ENCODE measurements at regions not wholly inside any gene's neighbourhood (a gene's known extent, or its start where the extent isn't known, plus 50 kb on each side); places are given as distances from the start of the nearest gene placed in this dataset.

GRCh38 chr21:32132409-32132808 lies 146.4 kb downstream of the MIS18A start:
- no peak overlapping the region for H3K4me3 ChIP-seq (replicated peaks in 1 of 3; ENCODE audit: insufficient read depth in 1 of 3, low read depth in 2 of 3, low read length in 3 of 3)
- no peaks in the 10 kb centered on the region; a peak in 1 of 5 replicates for H3K27me3 ChIP-seq (ENCODE audit: control insufficient read depth in 1 of 2, insufficient read depth in 2 of 2, low read length in 2 of 2)
- in situ Hi-C loops (cut with HindIII; ENCODE audit: extremely low pct_ligation_motif_present, low pct_unique_long_range_greater_than_20kb) (no loop called here), intact Hi-C loops (cut with micrococcal nuclease; ENCODE audit: unreplicated experiment) (no loop called here)
- H3K9ac ChIP-seq (ENCODE audit: insufficient read depth, low read depth, low read length): no peak overlapping the region
- BruUV-seq (replicated peaks): no TSS peak
- H4K20me1 ChIP-seq (ENCODE audit: insufficient read depth, low read length): no peaks in the 10 kb centered on the region
- WGBS (ENCODE audit: low lambda C conversion rate): 33% methylated on average over 3 of the region's 3 CpGs
- no peaks in the 10 kb centered on the region for H3K36me3 ChIP-seq (replicated peaks in 1 of 2; ENCODE audit: control insufficient read depth in 1 of 2, insufficient read depth in 2 of 2, low read length in 2 of 2)
- H3K79me2 ChIP-seq (ENCODE audit: insufficient read depth, low read length): no peaks in the 10 kb centered on the region
- peaks cover 27% of the 10 kb centered on the region for H3K4me1 ChIP-seq (ENCODE audit: insufficient read depth, low read length)
- ATAC-seq (no peak), FAIRE-seq (no peak), DNase-seq (ENCODE audit: low spot score) (no peak)
- TF ChIP-seq MIER2 (CRISPR knock-in tag; IDR thresholded peaks at IDR 0.05): no peak
- TF ChIP-seq ZNF615 (CRISPR knock-in tag; IDR thresholded peaks at IDR 0.05; ENCODE audit: borderline replicate concordance): no peak
- TF ChIP-seq ZNF619 (CRISPR knock-in tag; IDR thresholded peaks at IDR 0.05): no peak
- no peak for TF ChIP-seq ZNF777 (CRISPR knock-in tag; IDR thresholded peaks at IDR 0.05)
- TF ChIP-seq ZNF333 (CRISPR knock-in tag; IDR thresholded peaks at IDR 0.05; ENCODE audit: borderline replicate concordance): no peak
- no peak for TF ChIP-seq GATAD1 (CRISPR knock-in tag; IDR thresholded peaks at IDR 0.05)
- TF ChIP-seq MAX (IDR thresholded peaks at IDR 0.05): no peak
- TF ChIP-seq ZNF251 (CRISPR knock-in tag; IDR thresholded peaks at IDR 0.05): no peak
- H3K27ac ChIP-seq (ENCODE audit: extremely low read length, insufficient read depth, low read length): no peak overlapping the region
- POLR2A ChIA-PET: no interaction called here
- CTCF ChIA-PET (ENCODE audit: low intra/inter-chr PET ratio, low total read pairs): no interaction called here
- H3K4me2 ChIP-seq (ENCODE audit: low read depth, low read length): peak overlapping the region; percentile 53; the same call in 1 of the 2 replicates
- H2AFZ ChIP-seq (ENCODE audit: low read length): no peak overlapping the region
- peaks cover 5% of the 10 kb centered on the region; the same call in 1 of the 2 replicates for H3K9me3 ChIP-seq (ENCODE audit: low read length)

- ChIA-PET POLR2A (no interaction called here), CTCF (ENCODE audit: low intra/inter-chr PET ratio, low total read pairs) (no interaction called here)
- peak overlapping the region; percentile 53; the same call in 1 of the 2 replicates for H3K4me2 ChIP-seq (ENCODE audit: low read depth, low read length)
- ATAC-seq (peak; percentile 67), DNase-seq (ENCODE audit: low spot score) (peak; percentile 20), FAIRE-seq (no peak)
- no peak for TF ChIP-seq FOXP1 (IDR thresholded peaks at IDR 0.05)
- no peak for TF ChIP-seq FOXP1 (CRISPR knock-in tag; IDR thresholded peaks at IDR 0.05)
- TF ChIP-seq MAFK (conservative IDR thresholded peaks at IDR 0.05 in 1 of 2, IDR thresholded peaks at IDR 0.05 in 1 of 2; ENCODE audit: low read length in 2 of 2): peak; percentile 88 to 92
- 0 out of 2 replicates have a peak, but pooled peaks have one; percentile 41 for TF ChIP-seq ZNF292 (CRISPR knock-in tag; IDR thresholded peaks at IDR 0.05; ENCODE audit: borderline replicate concordance, low read depth)
- peak; percentile 85; the same call in 1 of the 2 replicates for TF ChIP-seq NFE2 (CRISPR knock-in tag; IDR thresholded peaks at IDR 0.05)
- TF ChIP-seq FOSL2 (CRISPR knock-in tag; IDR thresholded peaks at IDR 0.05): peak; percentile 63
- no peak for TF ChIP-seq TOPORS (CRISPR knock-in tag; IDR thresholded peaks at IDR 0.05)
- 0 out of 2 replicates have a peak, but pooled peaks have one; percentile 19 for TF ChIP-seq ZNF644 (CRISPR knock-in tag; IDR thresholded peaks at IDR 0.05; ENCODE audit: low read depth)
- no peak for TF ChIP-seq ZNF17 (CRISPR knock-in tag; IDR thresholded peaks at IDR 0.05)
- TF ChIP-seq MAFF (IDR thresholded peaks at IDR 0.05; ENCODE audit: low read depth, low read length): peak; percentile 88
- no peak for TF ChIP-seq ZNF18 (CRISPR knock-in tag; IDR thresholded peaks at IDR 0.05; ENCODE audit: insufficient replicate concordance)
- TF ChIP-seq MAFG (CRISPR knock-in tag; IDR thresholded peaks at IDR 0.05): peak; percentile 73; the same call in 1 of the 2 replicates
- TF ChIP-seq NFE2L2 (IDR thresholded peaks at IDR 0.05; ENCODE audit: low read length): peak; percentile 98
- H3K27ac ChIP-seq (ENCODE audit: extremely low read length, insufficient read depth, low read length): no peak overlapping the region
- no peaks in the 10 kb centered on the region for H3K79me2 ChIP-seq (ENCODE audit: insufficient read depth, low read length)
- BruUV-seq (replicated peaks): no TSS peak
- intact Hi-C loops (cut with micrococcal nuclease; ENCODE audit: unreplicated experiment): no loop called here
- no peak overlapping the region for H3K9ac ChIP-seq (ENCODE audit: insufficient read depth, low read depth, low read length)
- 20% methylated on average over 5 of the region's 5 CpGs for WGBS (ENCODE audit: low lambda C conversion rate)
- no peak overlapping the region for H2AFZ ChIP-seq (ENCODE audit: low read length)
- H3K36me3 ChIP-seq (replicated peaks in 1 of 2; ENCODE audit: control insufficient read depth in 1 of 2, insufficient read depth in 2 of 2, low read length in 2 of 2): no peaks in the 10 kb centered on the region
- H3K4me3 ChIP-seq (replicated peaks in 1 of 3; ENCODE audit: insufficient read depth in 1 of 3, low read depth in 2 of 3, low read length in 3 of 3): no peak overlapping the region
- H3K9me3 ChIP-seq (ENCODE audit: low read length): peaks cover 5% of the 10 kb centered on the region; the same call in 1 of the 2 replicates
- H3K27me3 ChIP-seq (ENCODE audit: control insufficient read depth in 1 of 2, insufficient read depth in 2 of 2, low read length in 2 of 2): no peaks in the 10 kb centered on the region; a peak in 1 of 5 replicates
- H4K20me1 ChIP-seq (ENCODE audit: insufficient read depth, low read length): no peaks in the 10 kb centered on the region
- H3K4me1 ChIP-seq (ENCODE audit: insufficient read depth, low read length): peaks cover 27% of the 10 kb centered on the region
- in situ Hi-C loops (cut with HindIII; ENCODE audit: extremely low pct_ligation_motif_present, low pct_unique_long_range_greater_than_20kb): no loop called here
Observed at GRCh38 chr21:32131960-32132359, 146.9 kb downstream of the MIS18A start.
